ENCODE measurements at regions not wholly inside any gene's neighbourhood (a gene's known extent, or its start where the extent isn't known, plus 50 kb on each side); places are given as distances from the start of the nearest gene placed in this dataset.

DNA sequence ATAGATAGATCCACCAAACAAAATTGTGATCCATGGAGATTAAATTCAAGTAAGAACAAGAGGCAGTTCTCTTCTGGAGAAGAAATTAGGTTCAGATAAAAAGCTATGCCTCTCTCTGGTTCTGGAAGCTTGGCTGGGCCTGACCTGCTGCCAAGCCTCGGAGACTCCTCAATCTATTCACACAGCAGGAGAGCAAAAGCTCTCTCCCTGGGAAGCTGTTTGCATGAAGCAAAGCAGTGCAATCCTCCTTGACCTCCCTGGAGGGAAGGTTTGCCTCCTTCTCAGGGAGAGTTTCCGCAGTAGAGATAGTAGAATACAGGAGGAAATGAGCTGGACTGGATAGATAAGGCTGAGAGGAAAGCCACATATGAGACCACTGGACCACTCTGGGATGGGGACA, 78.1 kb upstream of the GNAO1 start:
- TF ChIP-seq POLR2A (IDR thresholded peaks at IDR 0.05; ENCODE audit: low read depth, low read length), result no peak
- TF ChIP-seq POLR2AphosphoS5 (IDR thresholded peaks at IDR 0.05; ENCODE audit: low read depth, low read length), result no peak
- no peak for TF ChIP-seq TAF1 (IDR thresholded peaks at IDR 0.05; ENCODE audit: low read depth, low read length)
- TF ChIP-seq SPI1 (IDR thresholded peaks at IDR 0.05; ENCODE audit: low read depth, low read length), result no peak
